ENCODE measurements at regions not wholly inside any gene's neighbourhood (a gene's known extent, or its start where the extent isn't known, plus 50 kb on each side); places are given as distances from the start of the nearest gene placed in this dataset.

DNA sequence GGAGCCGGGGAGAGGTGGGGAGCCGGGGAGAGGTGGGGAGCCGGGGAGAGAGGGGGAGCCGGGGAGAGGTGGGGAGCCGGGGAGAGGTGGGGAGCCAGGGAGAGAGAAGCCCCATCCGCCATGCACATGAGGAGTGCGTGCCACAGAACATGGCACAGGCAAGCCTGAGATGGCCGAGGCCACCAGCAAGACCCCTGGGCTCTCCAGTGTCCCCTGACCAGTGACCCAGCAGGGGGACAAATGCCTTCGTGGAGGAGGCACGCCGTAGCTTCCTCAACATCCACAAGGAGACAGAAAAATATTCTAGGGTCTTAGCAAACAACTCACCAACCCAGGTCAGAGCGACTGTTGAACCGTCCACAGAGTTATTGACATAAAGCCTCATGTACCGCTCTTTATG is 618.8 kb downstream of the TBC1D22A start:
- TF ChIP-seq POLR2A (IDR thresholded peaks at IDR 0.05) (no peak), CTCF (IDR thresholded peaks at IDR 0.05) (no peak), POLR2AphosphoS5 (IDR thresholded peaks at IDR 0.05) (no peak), EP300 (IDR thresholded peaks at IDR 0.05) (no peak)
